IMR-90 (cell line): ENCODE measurements at regions not wholly inside any gene's neighbourhood (a gene's known extent, or its start where the extent isn't known, plus 50 kb on each side); places are given as distances from the start of the nearest gene placed in this dataset.

Source experiments
- ATAC-seq: fragments of 200-7000 bp; cut with Tn5 transposase; 2 replicates; pipeline ENCODE4 v1.9.1; 2020; ENCODE audit warnings: low read depth, mild to moderate bottlenecking, moderate library complexity
- BruUV-seq: library from RNA; stranded (reverse); fragments of 400-500 nt; replicated peaks from 2 replicates; lab custom pipeline; 2021; lab: Mats Ljungman, UMichigan
- CTCF ChIA-PET: fragments of 300-600 bp; formaldehyde crosslinking; extraction: SDS; loops from one replicate; lab custom pipeline; 2021; ENCODE audit warnings: antibody characterized with exemption; lab: Yijun Ruan, JAX
- POLR2A ChIA-PET: fragments of 300-600 bp; sonication (Branson Sonifier 250); formaldehyde crosslinking; loops from one replicate; lab custom pipeline; 2022; ENCODE audit warnings: antibody characterized with exemption; ENCODE audit not compliant: unreplicated experiment; lab: Charles Lee
- DNase-seq: peaks from one replicate; pipeline ENCODE4 v3.0.0; 2013
- H2AFZ ChIP-seq: replicated peaks from 2 replicates; pipeline ENCODE3; 2013; ENCODE audit warnings: low read length, mild to moderate bottlenecking; ENCODE audit not compliant: poor library complexity
- H2AK5ac ChIP-seq: 2 replicates; pipeline ENCODE4 v1.6.1; 2013; ENCODE audit warnings: low read depth, low read length, inconsistent platforms
- H2AK9ac ChIP-seq: replicated peaks from 2 replicates; pipeline ENCODE3; 2013; ENCODE audit warnings: mild to moderate bottlenecking, low read depth, low read length, moderate library complexity; ENCODE audit not compliant: poor library complexity
- H2BK120ac ChIP-seq: 2 replicates; pipeline ENCODE4 v1.6.1; 2013; ENCODE audit warnings: low read depth, low read length, inconsistent platforms
- H2BK15ac ChIP-seq: 3 replicates; pipeline ENCODE4 v1.6.1; 2013; ENCODE audit warnings: low read depth, low read length, inconsistent platforms
- H2BK20ac ChIP-seq: 2 replicates; pipeline ENCODE4 v1.6.1; 2013; ENCODE audit warnings: low read depth, mild to moderate bottlenecking, inconsistent platforms, low read length, moderate library complexity
- H2BK5ac ChIP-seq: 2 replicates; pipeline ENCODE4 v1.6.1; 2013; ENCODE audit warnings: mild to moderate bottlenecking, low read depth, low read length, inconsistent platforms; ENCODE audit not compliant: poor library complexity, severe bottlenecking
- H3K14ac ChIP-seq: replicated peaks from 2 replicates; pipeline ENCODE4 v1.6.1; 2013; ENCODE audit warnings: low read depth, low read length, inconsistent platforms
- H3K18ac ChIP-seq: 2 replicates; pipeline ENCODE4 v1.6.1; 2013; ENCODE audit warnings: low read depth, low read length, control low read depth
- H3K23ac ChIP-seq: 2 replicates; pipeline ENCODE4 v1.6.1; 2013; ENCODE audit warnings: low read depth, low read length, inconsistent platforms
- H3K27ac ChIP-seq: 2 replicates; pipeline ENCODE4 v1.5.1; 2013; ENCODE audit warnings: mild to moderate bottlenecking, control low read depth, low read length; ENCODE audit not compliant: insufficient read depth
- H3K27me3 ChIP-seq: 2 replicates; pipeline ENCODE4 v1.6.1; 2013; ENCODE audit warnings: low read length; ENCODE audit not compliant: control insufficient read depth, insufficient read depth
- H3K36me3 ChIP-seq: 2 replicates; pipeline ENCODE4 v1.6.1; 2013; ENCODE audit warnings: low read length, mixed read lengths; ENCODE audit not compliant: control insufficient read depth, insufficient read depth
- H3K4ac ChIP-seq: 2 replicates; pipeline ENCODE4 v1.6.1; 2013; ENCODE audit warnings: low read depth, low read length, inconsistent platforms
- H3K4me1 ChIP-seq: 2 replicates; pipeline ENCODE4 v1.6.1; 2013; ENCODE audit warnings: low read length, mixed read lengths; ENCODE audit not compliant: control insufficient read depth, insufficient read depth
- H3K4me2 ChIP-seq: 2 replicates; pipeline ENCODE4 v1.6.1; 2013; ENCODE audit warnings: low read depth, mild to moderate bottlenecking, control low read depth, low read length, moderate library complexity
- H3K4me3 ChIP-seq: 2 replicates; pipeline ENCODE4 v1.5.1; 2013; ENCODE audit warnings: low read depth, mild to moderate bottlenecking, control low read depth, low read length, moderate library complexity; ENCODE audit not compliant: insufficient read depth
- H3K56ac ChIP-seq: 2 replicates; pipeline ENCODE4 v1.6.1; 2013; ENCODE audit warnings: low read length, inconsistent platforms; ENCODE audit not compliant: insufficient read depth; ENCODE audit errors: extremely low read depth
- H3K79me1 ChIP-seq, 2 experiments: 2 replicates each; pipeline ENCODE4 v1.6.1; 2013; ENCODE audit warnings: low read length in 2 of 2, inconsistent platforms in 1 of 2, low read depth in 1 of 2
- H3K9ac ChIP-seq: 2 replicates; pipeline ENCODE4 v1.6.1; 2013; ENCODE audit warnings: low read depth, low read length, control low read depth
- H3K9me1 ChIP-seq: 2 replicates; pipeline ENCODE4 v1.6.1; 2013; ENCODE audit warnings: low read length, inconsistent platforms; ENCODE audit not compliant: insufficient read depth
- H3K9me3 ChIP-seq: 2 replicates; pipeline ENCODE4 v1.6.1; 2013; ENCODE audit warnings: low read length; ENCODE audit not compliant: control insufficient read depth, insufficient read depth
- H4K20me1 ChIP-seq: 2 replicates; pipeline ENCODE4 v1.6.1; 2013; ENCODE audit warnings: low read length, inconsistent platforms; ENCODE audit not compliant: insufficient read depth
- H4K5ac ChIP-seq: 2 replicates; pipeline ENCODE4 v1.6.1; 2013; ENCODE audit warnings: mild to moderate bottlenecking, low read depth, low read length, control low read depth
- H4K8ac ChIP-seq, 2 experiments: 2 replicates each; pipeline ENCODE4 v1.6.1; 2013; ENCODE audit warnings: low read depth in 2 of 2, low read length in 2 of 2, control low read depth in 1 of 2, inconsistent platforms in 1 of 2
- H4K91ac ChIP-seq: 2 replicates; pipeline ENCODE4 v1.6.1; 2013; ENCODE audit warnings: low read depth, low read length, inconsistent platforms; ENCODE audit not compliant: insufficient read depth
- BHLHE40 ChIP-seq: fragments of 150-350 bp; IDR thresholded peaks from 2 replicates; pipeline ENCODE4 v1.6.1; 2016; ENCODE audit warnings: mild to moderate bottlenecking, low read depth, low read length
- ELK1 ChIP-seq: fragments of 150-350 bp; IDR thresholded peaks from 2 replicates; pipeline ENCODE4 v1.6.1; 2016; ENCODE audit warnings: low read depth, mild to moderate bottlenecking, low read length, moderate library complexity, borderline replicate concordance
- MAFK ChIP-seq: IDR thresholded peaks from 2 replicates; pipeline ENCODE4 v1.6.1; 2012; ENCODE audit warnings: low read depth, low read length, improper control_type of control experiment
- RAD21 ChIP-seq: IDR thresholded peaks from 2 replicates; pipeline ENCODE4 v1.6.1; 2012; ENCODE audit warnings: low read length, improper control_type of control experiment
- SMC3 ChIP-seq: fragments of 150-350 bp; IDR thresholded peaks from 2 replicates; pipeline ENCODE4 v1.6.1; 2016; ENCODE audit warnings: low read depth, mild to moderate bottlenecking, antibody characterized with exemption, low read length, moderate library complexity
- USF2 ChIP-seq: fragments of 150-350 bp; IDR thresholded peaks from 2 replicates; pipeline ENCODE4 v1.6.1; 2017; ENCODE audit warnings: mild to moderate bottlenecking, antibody characterized with exemption, low read length, low read depth
- WGBS, 2 experiments: methylation state at CpG; one replicate each; pipeline versions ENCODE4 v1.1.5 to v1.1.7; 2013; ENCODE audit warnings: missing lambda C conversion rate in 2 of 2; ENCODE audit not compliant: insufficient read length in 1 of 2; ENCODE audit errors: extremely low coverage in 2 of 2; 5-methylcytosine and 5-hydroxymethylcytosine counted together
- dilution Hi-C: fragments of 300-500 bp; cut with HindIII; formaldehyde crosslinking; loops from one replicate; pipeline ENCODE4 v1.14.3; 2018; ENCODE audit warnings: low sequenced_read_pairs; ENCODE audit not compliant: unreplicated experiment
- in situ Hi-C: fragments of 300-500 bp; cut with MboI; formaldehyde crosslinking; loops from 3 replicates; pipeline ENCODE4 v1.14.3; 2019; ENCODE audit warnings: low sequenced_read_pairs, inconsistent platforms, mixed read lengths
- intact Hi-C: fragments of 100-400 bp; cut with micrococcal nuclease; formaldehyde crosslinking; loops from 2 replicates; pipeline ENCODE4 v1.10.0; 2022

- Histone ChIP-seq H2BK20ac (no peak overlapping the region), H3K9me1 (no peaks in the 10 kb centered on the region), H2BK120ac (no peak overlapping the region), H2AK5ac (no peak overlapping the region), H4K8ac (no peak overlapping the region), H3K18ac (no peak overlapping the region), H2AK9ac (no peak overlapping the region), H3K56ac (no peak overlapping the region), H4K20me1 (no peaks in the 10 kb centered on the region), H3K27ac (no peak overlapping the region), H3K4me2 (no peak overlapping the region), H3K4me3 (no peak overlapping the region), H3K23ac (no peak overlapping the region), H3K14ac (no peak overlapping the region), H3K79me1 (no peaks in the 10 kb centered on the region), H4K5ac (no peak overlapping the region), H2BK5ac (no peak overlapping the region), H2BK15ac (no peak overlapping the region), H3K4me1 (no peaks in the 10 kb centered on the region), H3K27me3 (no peaks in the 10 kb centered on the region), H4K91ac (no peak overlapping the region), H3K4ac (no peak overlapping the region), H2AFZ (no peak overlapping the region), H3K36me3 (no peaks in the 10 kb centered on the region), H3K9me3 (no peaks in the 10 kb centered on the region), H3K9ac (no peak overlapping the region)
- dilution Hi-C loops (no loop called here), in situ Hi-C loops (no loop called here), intact Hi-C loops (no loop called here)
- BruUV-seq: no TSS peak
- no peak for ATAC-seq
- no peak for DNase-seq
- TF ChIP-seq ELK1 (no peak), RAD21 (no peak), USF2 (no peak), SMC3 (no peak), MAFK (no peak), BHLHE40 (no peak)
- POLR2A ChIA-PET: no interaction called here
- CTCF ChIA-PET: no interaction called here
- no CpG with 5 or more reads among the region's 2 CpGs for WGBS, 2 experiments
These were observed 562.6 kb upstream of the DPPA4 start for GRCh38 chr3:109899925-109900324.
